Fibroblast of gingiva (primary cell): ENCODE measurements at regions not wholly inside any gene's neighbourhood (a gene's known extent, or its start where the extent isn't known, plus 50 kb on each side); places are given as distances from the start of the nearest gene placed in this dataset.

Source experiments
- DNase-seq: peaks from one replicate; pipeline ENCODE4 v3.0.0-alpha.2; 2011; ENCODE audit warnings: low read depth

DNA sequence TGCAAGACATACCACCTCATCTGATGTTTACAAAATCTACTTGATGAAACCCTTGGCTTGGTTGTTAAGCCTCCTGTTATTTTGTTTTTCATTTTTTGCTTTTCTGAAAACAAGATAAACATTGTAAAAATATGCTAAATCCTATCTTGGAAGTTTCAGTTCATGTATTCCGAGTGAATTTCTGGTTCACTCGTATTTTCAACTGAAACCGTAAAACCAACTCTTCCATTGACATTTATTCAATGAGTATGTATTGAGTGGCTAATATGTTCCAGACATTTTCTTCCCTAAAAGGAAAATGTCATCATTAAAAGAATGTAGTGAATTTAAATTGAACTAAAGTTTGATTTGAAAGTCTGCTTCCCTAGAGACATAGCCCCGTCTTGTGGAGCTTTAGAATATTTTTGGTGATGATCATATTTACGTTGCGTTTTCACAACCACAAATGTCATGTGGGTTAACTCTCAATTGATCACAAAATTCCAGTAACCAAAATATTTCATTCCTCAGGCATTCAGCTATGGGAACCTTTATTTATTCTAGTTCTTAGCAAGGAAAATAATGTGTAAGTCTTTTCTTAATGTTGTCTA, 204.2 kb downstream of the MBD2 start:
- DNase-seq = peak; percentile 43

DNA sequence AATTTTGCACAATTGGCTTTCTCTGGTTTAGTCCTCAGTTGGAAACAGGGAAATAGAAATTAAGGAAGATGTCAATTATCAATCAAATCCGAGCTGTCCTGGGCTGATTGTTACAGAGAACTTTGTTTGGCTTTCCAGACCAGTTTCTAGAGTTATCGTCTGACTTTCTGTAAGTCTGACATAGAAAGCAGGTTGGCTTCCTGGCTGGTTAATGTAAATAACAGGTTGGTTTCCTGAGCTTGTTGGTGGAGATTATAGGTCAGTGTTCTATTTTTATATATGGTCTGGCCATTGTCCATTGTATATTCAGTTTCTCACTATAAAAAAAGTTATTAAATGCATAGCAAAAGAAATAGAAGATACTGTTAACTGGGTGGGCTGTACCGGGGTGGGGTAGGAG, 204.8 kb downstream of the MBD2 start:
- no peak for DNase-seq

DNA sequence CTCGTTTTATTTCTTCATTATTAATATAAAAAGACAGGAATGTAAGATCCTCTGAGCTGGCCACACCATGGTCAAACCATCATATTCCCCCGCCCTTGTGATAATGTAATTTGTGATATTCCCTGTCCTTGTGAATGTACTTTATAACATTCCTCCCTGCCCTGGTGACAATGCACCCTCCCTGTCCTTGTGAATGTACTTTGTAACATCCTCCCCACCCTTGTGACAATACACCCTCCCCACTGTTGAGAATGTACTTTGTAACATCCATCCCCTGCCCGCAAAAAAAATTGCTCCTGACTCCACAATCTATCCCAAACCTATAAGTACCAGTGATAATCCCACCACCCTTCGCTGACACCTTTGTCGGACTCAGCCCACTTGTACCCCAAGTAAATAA, 211.0 kb downstream of the MBD2 start:
- DNase-seq = no peak

DNA sequence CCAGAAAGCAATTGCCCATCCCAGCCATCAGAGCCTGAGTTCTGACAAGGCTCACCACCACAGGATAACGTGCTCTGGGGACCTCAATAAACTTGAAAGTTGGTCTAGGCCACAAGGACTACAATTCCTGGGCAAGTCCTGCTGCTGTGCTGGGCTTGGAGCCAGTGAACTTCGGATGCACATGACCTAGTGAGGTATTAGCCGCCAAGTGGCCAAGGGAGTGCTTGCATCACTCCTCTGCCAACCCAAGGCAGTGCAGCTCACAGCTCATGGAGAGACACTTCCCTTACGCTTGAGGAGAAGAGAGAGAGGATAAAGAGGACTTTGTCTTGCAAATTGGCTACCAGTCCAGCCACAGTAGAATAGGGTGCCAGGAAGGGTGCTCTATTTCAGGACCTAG, 219.6 kb downstream of the MBD2 start:
- no peak for DNase-seq

DNA sequence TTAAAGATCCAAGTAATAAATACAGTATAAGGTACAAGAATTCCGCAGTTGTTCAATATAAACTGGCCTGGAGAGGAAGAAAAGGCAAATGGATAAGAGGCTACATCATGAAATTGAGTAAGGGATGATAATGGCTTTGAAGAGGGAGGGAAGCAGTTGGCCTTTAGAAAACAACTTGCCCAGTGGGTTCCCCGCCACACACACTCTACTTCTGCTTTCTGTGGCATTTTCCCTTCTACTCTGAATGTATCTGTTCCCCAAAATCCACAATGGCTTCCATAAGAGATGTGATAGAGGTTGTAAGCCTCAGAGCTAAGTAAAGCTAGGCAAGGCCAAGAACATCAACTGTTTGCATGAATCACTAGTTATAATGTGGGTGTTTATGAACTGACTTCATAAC, 221.3 kb downstream of the MBD2 start:
- DNase-seq = no peak

DNA sequence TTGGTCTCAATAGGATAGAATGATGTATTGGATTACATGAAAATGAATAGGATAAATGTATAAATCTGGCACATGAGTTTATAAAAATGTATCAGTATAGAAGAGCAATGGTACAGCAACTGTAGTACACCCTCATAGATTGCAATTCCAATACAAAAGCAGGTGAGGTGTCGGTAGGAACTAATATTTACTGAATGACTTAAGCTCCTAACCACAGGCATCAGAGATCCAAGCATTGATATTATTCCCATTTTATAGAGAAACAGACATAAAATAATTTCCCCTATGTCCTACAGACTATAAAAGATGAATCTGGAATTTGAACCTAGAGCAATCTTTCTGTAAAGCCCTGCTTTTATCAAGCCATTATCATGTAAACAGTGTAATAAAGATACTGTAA, 227.4 kb downstream of the MBD2 start:
- DNase-seq = no peak

DNA sequence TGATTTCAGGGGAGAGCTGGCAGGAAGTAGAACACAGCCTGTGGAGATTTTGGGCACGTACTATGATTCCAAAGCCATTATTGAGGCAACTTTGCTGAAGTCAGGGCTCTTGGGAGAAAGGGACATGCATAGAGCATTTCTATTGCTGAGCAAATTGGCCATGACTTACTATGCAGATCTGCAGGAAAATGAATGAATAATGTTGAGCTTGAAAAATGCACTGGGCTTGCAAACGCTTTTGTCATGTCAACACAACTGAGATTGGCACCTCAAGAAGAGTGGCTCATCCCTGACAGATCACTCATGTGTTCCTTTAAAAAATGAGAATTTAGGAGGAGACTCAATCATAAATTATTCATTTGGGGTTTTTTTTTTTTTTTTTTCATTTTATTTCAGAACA, 230.5 kb downstream of the MBD2 start:
- DNase-seq = no peak

DNA sequence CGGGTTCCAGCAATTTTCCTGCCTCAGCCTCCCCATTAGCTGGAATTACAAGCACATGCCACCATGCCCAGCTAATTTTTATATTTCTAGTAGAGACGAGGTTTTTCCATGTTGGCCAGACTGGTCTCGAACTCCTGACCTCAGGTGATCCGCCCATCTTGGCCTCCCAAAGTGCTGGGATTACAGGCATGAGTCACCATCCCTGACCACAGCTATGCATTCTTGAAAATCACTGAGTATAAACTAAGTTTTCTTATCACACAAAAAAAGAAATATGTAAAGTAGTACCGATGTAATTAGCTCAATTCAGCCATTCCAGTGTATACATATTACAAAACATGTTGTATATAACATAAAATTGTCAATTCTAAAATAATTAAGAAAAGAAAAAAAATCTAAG, 232.7 kb downstream of the MBD2 start:
- DNase-seq = no peak

DNA sequence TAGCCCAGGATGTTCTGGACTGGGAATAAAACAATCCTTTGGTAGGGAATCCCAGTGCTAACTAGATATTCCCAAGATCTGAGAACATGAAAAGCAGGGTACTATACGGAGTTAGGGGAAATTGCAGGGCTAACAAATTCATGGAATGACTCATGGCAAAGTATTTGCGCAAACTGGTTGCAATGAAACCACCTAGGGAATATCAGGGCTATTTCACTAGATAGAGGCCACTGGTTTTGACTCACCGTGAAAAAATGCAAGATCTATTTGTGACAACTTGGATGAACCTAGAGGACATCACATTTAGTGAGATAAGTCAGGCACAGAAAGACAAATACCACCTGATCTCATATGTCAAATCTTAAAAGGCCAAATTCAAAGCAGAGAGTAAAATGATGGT, 233.3 kb downstream of the MBD2 start:
- peak; percentile 30 for DNase-seq

DNA sequence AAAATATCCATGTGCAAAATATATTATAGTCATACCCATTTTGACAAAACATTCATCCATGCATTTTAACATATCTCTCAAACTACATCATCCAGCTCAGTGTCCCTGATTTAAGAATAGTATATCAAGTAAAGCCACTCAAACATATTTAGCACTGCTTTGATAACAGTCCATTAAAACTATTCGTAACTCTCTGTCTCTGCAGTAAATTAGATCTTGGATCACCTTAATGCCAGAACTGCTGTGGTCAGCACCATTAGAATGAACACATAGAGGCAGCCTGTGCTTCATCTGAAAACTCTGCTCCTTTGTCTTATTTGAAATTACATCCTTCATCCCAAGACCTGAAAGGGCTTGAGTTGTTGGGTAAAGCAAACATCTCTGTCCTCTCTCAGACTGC, 234.0 kb downstream of the MBD2 start:
- DNase-seq = no peak

DNA sequence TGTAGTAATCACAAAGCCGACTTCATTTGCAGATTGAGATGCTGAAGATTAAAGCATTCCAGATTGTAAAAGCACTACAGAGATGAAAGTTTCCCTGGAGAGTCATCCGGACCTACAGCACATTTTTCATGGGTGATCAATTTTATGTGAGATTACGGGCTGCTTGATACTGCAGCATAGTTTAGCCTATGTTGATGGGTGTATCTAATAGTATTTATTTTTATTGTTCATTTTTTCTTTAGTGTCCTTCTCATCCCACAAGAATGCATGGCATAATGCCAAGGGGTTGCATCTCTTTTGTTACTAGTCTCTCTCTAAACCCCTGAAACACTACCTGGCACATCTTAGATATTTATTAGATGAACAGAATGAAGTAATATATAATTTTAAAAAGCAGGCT, 240.4 kb downstream of the MBD2 start:
- no peak for DNase-seq

DNA sequence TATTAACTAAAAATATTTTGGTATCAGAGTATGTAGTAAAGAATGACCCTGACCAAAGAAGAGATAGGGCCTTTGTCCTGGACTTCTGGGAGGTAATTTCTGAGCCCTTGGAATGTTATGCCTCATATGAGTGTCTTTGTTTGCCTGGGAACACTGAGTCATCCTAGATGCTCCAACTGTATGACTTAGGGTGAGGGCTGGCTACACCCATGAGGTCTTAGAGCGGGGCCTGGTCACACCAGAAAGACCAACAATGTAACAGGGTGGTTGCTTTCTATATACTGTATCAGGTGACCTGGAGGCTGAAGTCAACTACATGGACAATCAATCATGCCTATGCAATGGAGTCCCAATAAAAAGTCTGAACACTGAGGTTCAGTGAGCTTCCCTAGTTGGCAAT, 253.1 kb downstream of the MBD2 start:
- DNase-seq = no peak

DNA sequence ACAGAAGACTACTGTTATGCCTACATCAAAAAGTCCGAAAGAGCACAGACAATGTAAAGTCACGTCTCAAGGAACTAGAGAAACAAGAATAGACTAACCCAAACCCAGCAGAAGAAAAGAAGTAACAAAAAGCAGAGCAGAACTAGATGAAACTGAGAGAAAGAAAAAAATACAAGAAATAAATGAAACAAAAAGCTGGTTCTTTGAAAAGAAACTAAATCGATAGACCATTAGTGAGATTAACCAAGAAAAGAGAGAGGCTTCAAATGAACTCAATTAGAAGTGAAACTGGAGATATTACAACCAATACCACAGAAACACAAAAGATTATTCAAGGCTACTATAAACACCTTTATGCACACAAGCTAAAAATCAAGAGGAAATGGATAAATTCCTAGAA, 271.8 kb downstream of the MBD2 start:
- no peak for DNase-seq

DNA sequence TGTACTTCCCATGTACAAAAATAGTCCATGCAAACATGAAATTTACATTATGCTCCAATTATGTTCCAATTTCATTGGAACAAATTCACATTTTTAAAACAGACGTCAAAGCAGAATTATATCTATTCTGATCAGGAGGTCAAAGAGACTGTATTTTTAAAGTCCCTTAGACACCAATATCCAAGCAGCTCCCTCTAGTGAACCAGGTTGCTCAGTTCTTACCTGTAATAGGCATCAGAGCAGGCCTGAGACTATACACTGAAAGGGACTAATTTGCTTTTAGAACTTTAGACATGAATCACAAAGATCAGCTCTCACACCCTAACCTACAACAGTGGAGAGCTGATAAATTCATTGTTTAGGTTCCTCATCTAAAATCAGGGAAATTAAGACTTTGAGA, 273.9 kb downstream of the MBD2 start:
- no peak for DNase-seq

DNA sequence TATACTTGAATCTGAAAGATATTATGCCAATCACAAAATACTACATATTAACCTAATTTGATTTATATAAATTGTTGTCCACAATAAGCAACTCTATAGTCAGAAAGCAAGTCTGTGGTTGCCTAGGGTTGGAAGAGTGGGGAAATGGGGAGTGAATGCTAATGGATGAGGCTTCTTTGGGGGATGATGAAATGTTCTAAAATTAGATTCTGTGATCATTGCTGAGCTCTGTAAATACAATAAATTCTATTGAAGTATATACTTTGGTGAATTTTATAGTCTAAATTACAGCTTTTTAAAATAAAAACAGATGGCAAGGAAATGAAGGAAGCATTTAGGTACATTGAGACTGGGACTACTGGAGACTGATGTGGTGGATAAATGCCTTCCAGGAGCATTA, 275.5 kb downstream of the MBD2 start:
- no peak for DNase-seq

DNA sequence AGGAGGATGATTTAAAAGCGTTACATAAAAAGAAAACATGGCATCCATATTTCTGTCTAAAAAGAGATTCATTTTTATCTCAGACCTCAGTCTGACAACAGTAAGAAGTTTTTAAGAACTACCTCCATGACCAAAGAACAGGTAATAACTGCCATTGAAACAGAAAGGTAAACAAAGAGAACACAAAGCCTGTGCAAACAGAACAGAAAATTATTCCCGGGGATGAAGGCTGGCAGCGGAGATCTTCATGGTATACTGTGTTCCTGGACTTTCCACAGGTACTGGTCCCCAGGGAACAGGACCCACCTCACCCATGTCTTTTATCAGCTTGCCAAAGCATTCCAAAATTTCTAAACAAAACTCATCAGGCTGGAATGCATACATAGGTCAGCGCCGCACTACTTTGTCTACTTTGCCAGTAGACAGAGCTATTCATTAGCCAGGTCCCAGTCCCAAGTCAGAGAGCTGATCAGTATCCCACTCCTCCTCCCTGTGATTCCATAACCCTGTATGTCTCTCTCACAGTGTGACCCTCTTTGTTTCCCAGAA, 277.3 kb downstream of the MBD2 start:
- DNase-seq = no peak

DNA sequence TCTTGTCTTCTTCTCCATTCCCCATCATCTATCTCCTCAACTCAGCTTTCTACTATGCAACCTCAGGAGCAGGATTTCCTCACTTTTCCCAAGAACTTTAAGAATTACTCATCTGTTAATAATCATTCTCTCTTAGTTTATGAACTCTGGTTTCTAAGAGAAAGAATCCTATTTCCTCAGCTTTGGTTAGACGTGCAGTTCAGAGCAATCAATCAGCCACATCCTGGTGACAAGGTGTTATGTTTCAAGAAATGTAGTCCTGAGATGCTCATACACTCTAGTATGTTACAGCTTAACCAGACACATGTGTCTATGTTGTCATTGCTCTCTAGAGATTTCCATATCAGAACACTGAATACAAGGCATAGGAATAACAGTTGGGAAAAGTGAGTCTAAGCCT, 277.9 kb downstream of the MBD2 start:
- DNase-seq = no peak

DNA sequence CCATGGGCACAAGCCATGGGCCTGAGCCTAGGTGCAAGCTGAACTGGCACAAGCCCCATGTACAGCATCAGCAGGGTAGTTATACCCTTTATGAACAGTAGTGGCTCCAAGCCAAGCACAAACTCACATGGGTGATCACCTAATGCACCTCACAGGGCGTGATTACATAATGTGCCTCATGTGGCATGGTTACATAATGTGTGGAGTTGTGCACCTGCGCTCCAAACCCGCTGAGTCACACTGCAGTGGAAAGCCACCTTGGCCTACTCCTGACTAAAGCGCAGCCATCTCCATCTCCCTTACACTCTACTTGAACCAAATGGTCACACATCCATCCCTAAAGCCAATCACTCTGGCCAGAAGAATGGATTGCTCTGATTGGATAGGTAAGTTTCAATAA, 279.7 kb downstream of the MBD2 start:
- DNase-seq = no peak

DNA sequence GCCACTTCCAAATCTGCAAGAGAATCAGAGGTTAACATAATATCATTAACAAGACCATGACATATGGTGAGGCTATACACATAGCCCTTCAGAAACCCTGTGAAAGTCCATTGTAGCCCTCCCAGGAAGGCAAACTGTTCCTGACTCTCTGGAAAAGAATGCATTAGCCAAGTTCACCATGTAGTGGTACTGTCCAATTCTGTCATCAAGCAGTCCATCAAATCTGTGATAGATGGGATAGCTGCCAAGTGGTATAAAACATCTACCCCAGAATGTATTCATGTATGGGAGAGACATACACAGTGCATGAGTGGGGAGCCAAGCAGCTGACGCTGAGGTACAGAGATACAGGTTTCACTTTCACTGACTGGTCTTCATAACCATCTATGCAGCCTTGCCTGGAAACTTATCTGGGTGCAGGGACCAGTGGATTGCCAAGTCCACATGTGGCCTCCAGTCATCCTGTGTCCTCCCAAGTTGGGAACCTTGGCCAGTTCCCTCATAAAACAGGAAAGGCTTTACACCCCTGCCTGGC, 281.1 kb downstream of the MBD2 start:
- no peak for DNase-seq

DNA sequence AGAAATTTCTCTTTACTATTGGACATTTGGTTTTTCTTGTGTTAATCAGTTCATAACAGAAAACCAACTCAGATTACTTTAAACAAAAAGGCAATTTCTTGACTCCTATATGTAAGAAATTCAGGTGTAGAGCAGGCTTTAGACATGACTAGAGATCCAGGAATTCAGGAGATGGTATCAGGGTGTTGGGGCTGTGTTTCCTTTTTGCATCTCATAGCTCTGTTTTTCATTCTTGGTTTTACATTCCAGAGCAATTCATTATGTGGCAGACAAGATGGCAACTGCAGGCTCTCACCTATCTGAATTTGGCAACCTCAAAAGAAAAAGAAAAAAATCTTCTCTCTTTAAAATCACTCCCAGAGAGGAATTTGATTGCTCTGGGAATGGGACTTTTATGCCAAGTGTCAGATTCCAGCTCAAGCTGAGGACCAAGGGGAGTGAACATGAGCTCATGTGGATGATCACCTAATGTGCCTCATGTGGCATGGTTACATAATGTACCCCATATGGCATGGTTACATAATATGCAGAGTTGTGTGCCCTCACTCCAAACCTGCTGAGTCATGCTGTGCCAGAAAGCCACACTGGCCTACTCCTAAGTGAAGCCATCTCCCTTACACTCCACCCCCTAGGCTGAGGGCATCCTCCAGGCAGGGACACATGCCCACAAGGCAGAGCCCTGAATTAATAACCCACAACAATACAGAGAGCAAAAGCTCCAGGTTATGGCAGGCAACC, 282.7 kb downstream of the MBD2 start:
- no peak for DNase-seq

DNA sequence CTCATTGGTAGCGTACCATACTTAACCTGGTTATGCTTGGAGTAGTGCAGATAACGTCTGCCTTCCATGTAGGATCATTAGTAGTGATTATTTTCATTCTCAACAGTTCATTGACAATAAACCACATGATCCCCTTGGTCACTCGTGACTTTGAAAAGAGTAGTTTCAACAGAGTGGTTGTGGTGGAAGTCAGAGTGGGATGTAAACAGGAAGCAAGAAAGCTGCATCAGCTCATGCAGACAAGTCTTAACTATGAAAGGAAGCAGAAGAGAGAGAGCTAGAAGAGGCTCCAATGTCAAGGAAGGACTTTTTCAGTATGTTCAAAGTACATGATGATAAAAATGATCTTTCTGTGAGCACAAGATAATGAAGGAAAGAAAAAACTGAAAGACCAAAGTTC, 287.4 kb downstream of the MBD2 start:
- DNase-seq = no peak

DNA sequence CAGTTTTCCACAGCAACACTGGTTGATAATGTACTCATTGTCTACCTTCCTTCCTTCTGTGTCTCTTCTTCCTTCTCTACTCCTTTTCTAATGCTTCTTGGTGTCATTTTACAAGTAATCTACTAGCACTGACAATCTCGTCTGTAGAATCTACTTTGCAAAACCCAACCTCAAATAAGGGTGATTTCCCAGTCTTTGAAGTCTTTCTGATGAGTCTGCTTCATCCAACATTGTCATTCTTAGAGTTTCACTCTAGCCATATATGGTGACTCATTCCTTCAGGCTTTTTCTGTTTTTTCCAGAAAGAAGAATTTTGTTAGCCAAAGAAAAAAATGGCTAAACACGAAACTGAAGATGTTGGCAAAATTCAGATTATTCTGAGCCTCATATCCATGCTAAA, 288.7 kb downstream of the MBD2 start:
- DNase-seq = no peak

DNA sequence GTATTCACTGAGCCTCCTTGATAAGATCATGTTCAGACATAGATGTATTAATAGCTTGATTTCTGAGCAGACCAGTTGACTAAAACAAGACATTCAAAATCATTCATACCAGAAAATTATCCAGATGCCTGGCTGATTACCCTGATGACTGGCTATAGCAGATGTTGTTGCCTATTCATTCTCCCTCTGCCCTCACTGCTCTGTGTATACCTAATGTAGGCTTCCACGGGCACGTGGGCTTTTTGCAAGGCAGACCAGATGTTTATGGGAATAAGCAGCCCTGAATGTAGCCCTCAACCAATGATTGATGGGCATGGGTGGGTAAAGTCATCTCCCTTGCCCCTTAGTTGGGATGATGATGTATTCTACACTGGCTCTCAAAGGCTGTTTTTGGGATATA, 289.1 kb downstream of the MBD2 start:
- DNase-seq = no peak
